Uterus (tissue), 3 donors: ENCODE measurements at regions not wholly inside any gene's neighbourhood (a gene's known extent, or its start where the extent isn't known, plus 50 kb on each side); places are given as distances from the start of the nearest gene placed in this dataset.

Experiments
- DNase-seq, 2 donors: peaks; one replicate each; pipeline ENCODE4 v3.0.0-alpha.2; 2019 to 2020
- H3K27ac ChIP-seq, 2 donors: fragments of 200-600 bp; sonication (generic); 1 replicate in 1 of 2; 2 replicates in 1 of 2; pipeline ENCODE4 v1.5.1; 2016 to 2018
- H3K27me3 ChIP-seq, 2 donors: fragments of 200-600 bp; sonication (generic); one replicate each; pipeline ENCODE4 v1.5.1; 2018 to 2019; ENCODE audit warnings: control low read depth in 1 of 2
- H3K36me3 ChIP-seq, 2 donors: fragments of 200-600 bp; sonication (generic); one replicate each; pipeline ENCODE4 v1.5.1; 2019; ENCODE audit warnings: control low read depth in 1 of 2
- H3K4me1 ChIP-seq, 2 donors: fragments of 200-600 bp; sonication (generic); one replicate each; pipeline ENCODE4 v1.5.1; 2018 to 2019; ENCODE audit warnings: control low read depth in 1 of 2
- H3K4me3 ChIP-seq, 2 donors: fragments of 200-600 bp; sonication (generic); 1 replicate in 1 of 2; 2 replicates in 1 of 2; pipeline ENCODE4 v1.5.1; 2018 to 2019; ENCODE audit warnings: mild to moderate bottlenecking in 1 of 2
- H3K9me3 ChIP-seq, 2 donors: fragments of 200-600 bp; sonication (generic); one replicate each; pipeline ENCODE4 v1.5.1; 2019; ENCODE audit warnings: control low read depth in 1 of 2
- POLR2A ChIP-seq, 2 donors: fragments of 450-650 bp; IDR thresholded peaks; one replicate each; pipeline ENCODE4 v1.6.1; 2016; ENCODE audit warnings: antibody characterized with exemption in 2 of 2, mild to moderate bottlenecking in 1 of 2, moderate library complexity in 1 of 2
- intact Hi-C: fragments of 100-400 bp; cut with DNase I; formaldehyde crosslinking; loops from one replicate; pipeline ENCODE4 v1.15.1; 2023; ENCODE audit warnings: low total_unique reads
- TF ChIP-seq, protein P1 (sequence below), 4 experiments: fragments of 200-600 bp in 2 of 4; fragments of 450-650 bp in 2 of 4; sonication (generic) in 2 of 4; IDR thresholded peaks; one replicate each; pipeline ENCODE4 v1.5.1; 2016 to 2019; ENCODE audit warnings: antibody characterized with exemption in 4 of 4, mild to moderate bottlenecking in 2 of 4, moderate library complexity in 1 of 4
- donor health status: DM: yes; HTN: yes; CAD: no.

- intact Hi-C loops, result no loop called here
- no peaks in the 10 kb centered on the region for H3K4me1 ChIP-seq
- TF ChIP-seq POLR2A (IDR thresholded peaks at IDR 0.05), result no peak
- TF ChIP-seq, protein P1, sequence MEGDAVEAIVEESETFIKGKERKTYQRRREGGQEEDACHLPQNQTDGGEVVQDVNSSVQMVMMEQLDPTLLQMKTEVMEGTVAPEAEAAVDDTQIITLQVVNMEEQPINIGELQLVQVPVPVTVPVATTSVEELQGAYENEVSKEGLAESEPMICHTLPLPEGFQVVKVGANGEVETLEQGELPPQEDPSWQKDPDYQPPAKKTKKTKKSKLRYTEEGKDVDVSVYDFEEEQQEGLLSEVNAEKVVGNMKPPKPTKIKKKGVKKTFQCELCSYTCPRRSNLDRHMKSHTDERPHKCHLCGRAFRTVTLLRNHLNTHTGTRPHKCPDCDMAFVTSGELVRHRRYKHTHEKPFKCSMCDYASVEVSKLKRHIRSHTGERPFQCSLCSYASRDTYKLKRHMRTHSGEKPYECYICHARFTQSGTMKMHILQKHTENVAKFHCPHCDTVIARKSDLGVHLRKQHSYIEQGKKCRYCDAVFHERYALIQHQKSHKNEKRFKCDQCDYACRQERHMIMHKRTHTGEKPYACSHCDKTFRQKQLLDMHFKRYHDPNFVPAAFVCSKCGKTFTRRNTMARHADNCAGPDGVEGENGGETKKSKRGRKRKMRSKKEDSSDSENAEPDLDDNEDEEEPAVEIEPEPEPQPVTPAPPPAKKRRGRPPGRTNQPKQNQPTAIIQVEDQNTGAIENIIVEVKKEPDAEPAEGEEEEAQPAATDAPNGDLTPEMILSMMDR (IDR thresholded peaks at IDR 0.05), result no peak
- no peak overlapping the region for H3K27ac ChIP-seq
- no peaks in the 10 kb centered on the region for H3K9me3 ChIP-seq
- H3K27me3 ChIP-seq, result no peaks in the 10 kb centered on the region
- H3K4me3 ChIP-seq, result no peak overlapping the region
- no peaks in the 10 kb centered on the region for H3K36me3 ChIP-seq
- DNase-seq, result no peak
Observed at GRCh38 chr1:36722871-36723270, 240.2 kb upstream of the CSF3R start.

DNA sequence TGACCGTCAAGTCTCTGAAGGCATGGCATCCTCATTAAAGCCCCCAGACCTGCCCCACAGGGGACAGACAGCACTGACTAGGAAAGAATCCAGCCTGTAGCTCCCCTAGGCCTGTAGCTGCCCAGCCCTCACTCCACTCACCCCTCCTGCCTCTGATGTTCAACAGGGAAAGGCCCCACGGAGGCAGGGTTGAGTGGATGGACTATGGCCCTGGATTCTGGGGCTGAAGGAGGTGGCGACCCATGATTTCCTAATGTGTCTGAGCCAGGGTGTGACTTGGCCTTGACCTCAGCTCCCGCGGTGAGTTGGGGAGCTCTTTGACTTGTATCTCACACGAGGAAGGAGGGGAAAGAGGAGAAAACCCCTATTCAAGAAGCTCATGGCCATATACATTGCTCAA lies 238.5 kb upstream of the CSF3R start:
- TF ChIP-seq, protein P1 (IDR thresholded peaks at IDR 0.05), result no peak
- TF ChIP-seq POLR2A (IDR thresholded peaks at IDR 0.05), result no peak
- Histone ChIP-seq H3K4me1 (no peaks in the 10 kb centered on the region), H3K36me3 (no peaks in the 10 kb centered on the region), H3K9me3 (no peaks in the 10 kb centered on the region), H3K27ac (no peak overlapping the region), H3K4me3 (no peak overlapping the region), H3K27me3 (no peaks in the 10 kb centered on the region)
- intact Hi-C loops, result no loop called here
- DNase-seq, result no peak

GRCh38 chr1:36717431-36717830 lies 234.7 kb upstream of the CSF3R start:
- Histone ChIP-seq H3K27me3 (no peaks in the 10 kb centered on the region), H3K9me3 (no peaks in the 10 kb centered on the region), H3K36me3 (no peaks in the 10 kb centered on the region), H3K4me1 (no peaks in the 10 kb centered on the region), H3K4me3 (no peak overlapping the region), H3K27ac (no peak overlapping the region)
- intact Hi-C loops, result no loop called here
- TF ChIP-seq, protein P1 (IDR thresholded peaks at IDR 0.05), result no peak
- no peak for TF ChIP-seq POLR2A (IDR thresholded peaks at IDR 0.05)
- DNase-seq, result no peak

- Histone ChIP-seq H3K27ac (no peak overlapping the region), H3K4me1 (no peaks in the 10 kb centered on the region), H3K36me3 (no peaks in the 10 kb centered on the region), H3K27me3 (peaks cover 0 to 8% of the 10 kb centered on the region in 2 donors), H3K9me3 (no peaks in the 10 kb centered on the region), H3K4me3 (no peak overlapping the region)
- DNase-seq, result no peak
- TF ChIP-seq, protein P1 (IDR thresholded peaks at IDR 0.05), result no peak
- no peak for TF ChIP-seq POLR2A (IDR thresholded peaks at IDR 0.05)
- intact Hi-C loops, result no loop called here
Observed at GRCh38 chr1:36715797-36716196, 233.1 kb upstream of the CSF3R start.

DNA sequence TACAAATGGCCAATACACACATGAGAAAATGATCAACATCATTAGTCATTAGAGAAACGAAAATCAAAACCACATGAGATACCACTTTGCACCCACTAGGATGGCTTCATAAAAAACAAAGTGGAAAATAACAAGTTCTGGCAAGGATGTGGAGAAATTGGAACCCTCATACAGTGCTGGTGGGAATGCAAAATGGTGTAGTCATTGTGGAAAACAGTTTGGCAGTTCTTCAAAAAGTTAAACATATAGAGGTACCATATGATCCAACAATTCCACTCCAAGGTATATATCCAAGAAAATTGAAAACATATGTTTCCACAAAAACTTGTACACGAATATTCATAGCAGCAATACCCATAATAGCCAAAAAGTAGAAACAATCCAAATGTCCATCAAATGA lies 231.6 kb upstream of the CSF3R start:
- Histone ChIP-seq H3K4me3 (no peak overlapping the region), H3K9me3 (no peaks in the 10 kb centered on the region), H3K27ac (no peak overlapping the region), H3K36me3 (no peaks in the 10 kb centered on the region), H3K4me1 (no peaks in the 10 kb centered on the region), H3K27me3 (peaks cover 0 to 13% of the 10 kb centered on the region in 2 donors)
- no peak for DNase-seq
- TF ChIP-seq, protein P1 (IDR thresholded peaks at IDR 0.05), result no peak
- no peak for TF ChIP-seq POLR2A (IDR thresholded peaks at IDR 0.05)
- intact Hi-C loops, result no loop called here
